ENCODE measurements at regions not wholly inside any gene's neighbourhood (a gene's known extent, or its start where the extent isn't known, plus 50 kb on each side); places are given as distances from the start of the nearest gene placed in this dataset.

DNA sequence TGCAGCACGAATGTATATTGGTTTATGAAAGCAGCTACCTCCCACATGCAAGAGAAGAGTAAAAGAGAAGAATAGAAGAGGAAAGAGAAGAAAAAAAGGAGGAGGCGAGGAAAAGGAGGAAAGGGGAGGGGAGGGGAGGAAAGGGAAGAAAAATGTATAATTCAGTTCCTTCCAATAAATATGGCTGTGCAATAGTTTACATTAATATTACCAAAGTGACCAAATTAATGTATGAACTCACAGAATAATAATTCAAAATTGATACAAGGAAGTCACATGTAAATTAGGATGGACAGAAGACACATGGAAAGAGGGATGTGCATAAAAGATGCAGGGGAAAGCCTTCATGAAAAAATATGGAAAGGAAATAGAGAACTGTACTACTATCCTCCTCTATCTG, 172.5 kb downstream of the SLC38A4 start:
- TF ChIP-seq, protein P1, sequence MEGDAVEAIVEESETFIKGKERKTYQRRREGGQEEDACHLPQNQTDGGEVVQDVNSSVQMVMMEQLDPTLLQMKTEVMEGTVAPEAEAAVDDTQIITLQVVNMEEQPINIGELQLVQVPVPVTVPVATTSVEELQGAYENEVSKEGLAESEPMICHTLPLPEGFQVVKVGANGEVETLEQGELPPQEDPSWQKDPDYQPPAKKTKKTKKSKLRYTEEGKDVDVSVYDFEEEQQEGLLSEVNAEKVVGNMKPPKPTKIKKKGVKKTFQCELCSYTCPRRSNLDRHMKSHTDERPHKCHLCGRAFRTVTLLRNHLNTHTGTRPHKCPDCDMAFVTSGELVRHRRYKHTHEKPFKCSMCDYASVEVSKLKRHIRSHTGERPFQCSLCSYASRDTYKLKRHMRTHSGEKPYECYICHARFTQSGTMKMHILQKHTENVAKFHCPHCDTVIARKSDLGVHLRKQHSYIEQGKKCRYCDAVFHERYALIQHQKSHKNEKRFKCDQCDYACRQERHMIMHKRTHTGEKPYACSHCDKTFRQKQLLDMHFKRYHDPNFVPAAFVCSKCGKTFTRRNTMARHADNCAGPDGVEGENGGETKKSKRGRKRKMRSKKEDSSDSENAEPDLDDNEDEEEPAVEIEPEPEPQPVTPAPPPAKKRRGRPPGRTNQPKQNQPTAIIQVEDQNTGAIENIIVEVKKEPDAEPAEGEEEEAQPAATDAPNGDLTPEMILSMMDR (IDR thresholded peaks at IDR 0.05 in 4 of 5, conservative IDR thresholded peaks at IDR 0.05 in 1 of 5): no peak
- no peak for TF ChIP-seq POLR2A (IDR thresholded peaks at IDR 0.05)
